ENCODE measurements at regions not wholly inside any gene's neighbourhood (a gene's known extent, or its start where the extent isn't known, plus 50 kb on each side); places are given as distances from the start of the nearest gene placed in this dataset.
A peak's percentile ranks its signal among the peaks of the same experiment; 100 is the strongest.

DNA sequence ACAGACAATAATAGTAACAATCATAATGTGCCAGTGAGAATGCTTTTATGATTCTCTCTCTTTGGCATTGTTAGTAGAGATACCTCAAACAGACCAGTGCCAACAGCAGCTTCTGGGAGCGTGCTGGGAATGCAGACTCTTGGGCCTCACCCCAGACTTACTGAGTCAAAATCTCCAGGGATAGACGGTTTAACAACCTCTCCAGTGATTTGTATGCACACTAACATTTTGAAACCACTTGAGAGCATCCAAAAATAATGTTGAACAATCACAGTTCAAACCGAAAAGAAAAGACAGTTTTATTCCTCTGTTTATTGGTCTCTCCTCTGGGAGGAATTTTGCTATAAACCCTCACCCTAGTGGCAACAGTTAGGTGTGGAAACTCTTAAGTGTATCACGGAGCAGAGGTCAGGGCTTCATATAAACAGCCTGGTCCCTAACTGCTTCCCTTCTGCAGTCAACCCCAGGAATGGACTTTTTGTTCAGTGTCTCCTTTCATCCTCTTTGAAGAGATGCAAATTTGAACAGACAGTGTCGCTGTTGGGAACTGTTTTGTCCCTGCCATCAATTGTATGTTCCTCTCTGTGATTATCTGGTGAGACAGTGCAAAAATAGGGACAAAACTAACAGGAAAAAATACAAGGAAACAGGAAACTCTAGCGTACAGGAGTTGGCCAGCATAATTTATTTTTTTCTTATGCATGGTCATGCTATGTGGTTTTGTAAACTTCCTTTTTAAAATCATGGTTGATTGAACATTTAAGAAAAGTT is 162.4 kb upstream of the BTBD3 start:
- Histone ChIP-seq H3K36me3 (ENCODE audit: control insufficient read depth in 4 of 4, insufficient read depth in 4 of 4, low read length in 3 of 4) (no peaks in the 10 kb centered on the region), H3K27me3 (replicated peaks in 2 of 5; ENCODE audit: control insufficient read depth in 4 of 5, insufficient read depth in 5 of 5, low read length in 4 of 5) (no peaks in the 10 kb centered on the region), H3K4me3 (ENCODE audit: control insufficient read depth in 1 of 7, extremely low read depth in 1 of 7, insufficient read depth in 4 of 7, low read depth in 2 of 7, low read length in 6 of 7) (no peak overlapping the region), H3K27ac (ENCODE audit: insufficient read depth in 1 of 2, low read depth in 1 of 2, low read length in 2 of 2, poor library complexity in 1 of 2, severe bottlenecking in 2 of 2) (no peak overlapping the region), H3K4me1 (ENCODE audit: control extremely low read depth in 1 of 4, control insufficient read depth in 4 of 4, insufficient read depth in 4 of 4, low read length in 3 of 4) (peaks cover 0 to 13% (median 4%) of the 10 kb centered on the region in 4 experiments), H3K9me3 (ENCODE audit: control extremely low read depth in 1 of 5, control insufficient read depth in 4 of 5, insufficient read depth in 2 of 5, low read depth in 1 of 5, low read length in 4 of 5) (peaks cover 0 to 2% (median 0%) of the 10 kb centered on the region in 5 experiments)
- ChIA-PET POLR2A (no interaction called here), CTCF (no interaction called here)
- DNase-seq = peak; percentile 8 to 47 (median 46)
- WGBS (ENCODE audit: insufficient coverage) = 29% methylated on average over 4 of the region's 6 CpGs

DNA sequence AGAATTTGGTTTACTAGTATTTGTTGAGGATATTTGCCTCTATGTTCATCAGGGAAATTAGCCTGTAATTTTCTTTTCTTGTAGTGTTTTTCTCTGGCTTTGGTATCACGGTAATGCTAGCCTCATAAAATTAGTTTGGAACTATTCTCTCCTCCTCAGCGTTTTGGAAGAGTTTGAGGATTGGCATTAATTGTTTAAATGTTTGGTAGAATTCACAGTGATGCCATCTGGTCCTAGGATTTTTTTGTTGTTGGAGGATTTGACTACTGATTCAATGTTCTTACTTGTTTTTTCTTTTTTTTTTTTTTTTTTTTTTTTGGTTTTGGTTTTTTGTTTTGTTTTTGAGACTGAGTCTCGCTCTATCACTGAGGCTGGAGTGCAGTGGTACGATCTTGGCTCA is 156.2 kb upstream of the BTBD3 start:
- H3K36me3 ChIP-seq (ENCODE audit: control insufficient read depth in 4 of 4, insufficient read depth in 4 of 4, low read length in 3 of 4) = no peaks in the 10 kb centered on the region
- DNase-seq = no peak
- no peak overlapping the region for H3K27ac ChIP-seq (ENCODE audit: insufficient read depth in 1 of 2, low read depth in 1 of 2, low read length in 2 of 2, poor library complexity in 1 of 2, severe bottlenecking in 2 of 2)
- H3K4me1 ChIP-seq (ENCODE audit: control extremely low read depth in 1 of 4, control insufficient read depth in 4 of 4, insufficient read depth in 4 of 4, low read length in 3 of 4) = peaks cover 0 to under 1% (median 0%) of the 10 kb centered on the region in 4 experiments
- H3K27me3 ChIP-seq (replicated peaks in 2 of 5; ENCODE audit: control insufficient read depth in 4 of 5, insufficient read depth in 5 of 5, low read length in 4 of 5) = no peaks in the 10 kb centered on the region
- no peak overlapping the region for H3K4me3 ChIP-seq (ENCODE audit: control insufficient read depth in 1 of 7, extremely low read depth in 1 of 7, insufficient read depth in 4 of 7, low read depth in 2 of 7, low read length in 6 of 7)
- 100% methylated on average over 3 of the region's 4 CpGs for WGBS (ENCODE audit: insufficient coverage)
- ChIA-PET CTCF (no interaction called here), POLR2A (no interaction called here)
- peaks cover 0 to 1% (median 0%) of the 10 kb centered on the region in 5 experiments for H3K9me3 ChIP-seq (ENCODE audit: control extremely low read depth in 1 of 5, control insufficient read depth in 4 of 5, insufficient read depth in 2 of 5, low read depth in 1 of 5, low read length in 4 of 5)

DNA sequence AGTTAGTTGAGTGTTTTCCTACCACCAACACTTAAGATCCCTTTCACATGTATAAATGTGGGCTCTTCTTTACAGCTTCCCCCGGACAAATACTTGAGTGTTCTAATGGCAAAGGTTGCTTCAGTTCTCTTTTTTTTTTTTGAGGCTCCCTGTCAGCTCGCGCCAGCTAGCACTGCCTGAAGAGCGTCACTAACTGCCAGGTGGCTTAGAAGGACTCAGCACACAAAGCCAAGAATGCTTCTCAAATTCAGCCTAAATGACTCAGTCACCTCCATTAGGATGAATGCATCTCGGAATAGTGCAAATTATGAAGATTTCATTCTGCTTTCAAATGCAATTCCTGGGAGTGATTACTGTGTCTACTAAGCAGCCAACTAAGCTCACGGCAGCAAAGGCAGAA is 150.7 kb upstream of the BTBD3 start:
- DNase-seq = peak in 2 of 3 donors; percentile 34 to 47
- WGBS (ENCODE audit: insufficient coverage) = 61% methylated on average over 4 of the region's 6 CpGs

GRCh38 chr20:11769825-11770224 is 147.9 kb upstream of the BTBD3 start:
- Histone ChIP-seq H3K4me1 (ENCODE audit: control extremely low read depth in 1 of 4, control insufficient read depth in 4 of 4, insufficient read depth in 4 of 4, low read length in 3 of 4) (peaks cover 0 to 11% (median 2%) of the 10 kb centered on the region in 4 experiments), H3K27ac (ENCODE audit: insufficient read depth in 1 of 2, low read depth in 1 of 2, low read length in 2 of 2, poor library complexity in 1 of 2, severe bottlenecking in 2 of 2) (no peak overlapping the region), H3K36me3 (ENCODE audit: control insufficient read depth in 4 of 4, insufficient read depth in 4 of 4, low read length in 3 of 4) (no peaks in the 10 kb centered on the region), H3K4me3 (ENCODE audit: control insufficient read depth in 1 of 7, extremely low read depth in 1 of 7, insufficient read depth in 4 of 7, low read depth in 2 of 7, low read length in 6 of 7) (no peak overlapping the region), H3K9me3 (ENCODE audit: control extremely low read depth in 1 of 5, control insufficient read depth in 4 of 5, insufficient read depth in 2 of 5, low read depth in 1 of 5, low read length in 4 of 5) (peaks cover 0 to 8% (median 0%) of the 10 kb centered on the region in 5 experiments), H3K27me3 (replicated peaks in 2 of 5; ENCODE audit: control insufficient read depth in 4 of 5, insufficient read depth in 5 of 5, low read length in 4 of 5) (peaks cover 0 to 3% (median 0%) of the 10 kb centered on the region in 5 experiments)
- whole genome bisulfite sequencing (ENCODE audit: insufficient coverage) = 93% methylated on average over 1 of the region's 3 CpGs
- CTCF ChIA-PET = no interaction called here
- no peak for DNase-seq
- POLR2A ChIA-PET = no interaction called here

More for the DNA sequence above, 150.7 kb upstream of the BTBD3 start:
- Histone ChIP-seq H3K9me3 (ENCODE audit: control extremely low read depth in 1 of 5, control insufficient read depth in 4 of 5, insufficient read depth in 2 of 5, low read depth in 1 of 5, low read length in 4 of 5) (no peaks in the 10 kb centered on the region), H3K27me3 (replicated peaks in 2 of 5; ENCODE audit: control insufficient read depth in 4 of 5, insufficient read depth in 5 of 5, low read length in 4 of 5) (peaks cover 0 to 3% (median 0%) of the 10 kb centered on the region in 5 experiments), H3K36me3 (ENCODE audit: control insufficient read depth in 4 of 4, insufficient read depth in 4 of 4, low read length in 3 of 4) (no peaks in the 10 kb centered on the region), H3K4me3 (ENCODE audit: control insufficient read depth in 1 of 7, extremely low read depth in 1 of 7, insufficient read depth in 4 of 7, low read depth in 2 of 7, low read length in 6 of 7) (no peak overlapping the region), H3K27ac (ENCODE audit: insufficient read depth in 1 of 2, low read depth in 1 of 2, low read length in 2 of 2, poor library complexity in 1 of 2, severe bottlenecking in 2 of 2) (no peak overlapping the region), H3K4me1 (ENCODE audit: control extremely low read depth in 1 of 4, control insufficient read depth in 4 of 4, insufficient read depth in 4 of 4, low read length in 3 of 4) (peaks cover 0 to 11% (median 2%) of the 10 kb centered on the region in 4 experiments)
- ChIA-PET CTCF (interaction anchor here (0.6 kb wide), 1 partner anchor 1651 kb away, joined by 3 read pairs; no protein-coding TSS in a partner anchor), POLR2A (interaction anchor here (0.7 kb wide), 1 partner anchor 1280 kb away, joined by 4 read pairs; no protein-coding TSS in a partner anchor)

DNA sequence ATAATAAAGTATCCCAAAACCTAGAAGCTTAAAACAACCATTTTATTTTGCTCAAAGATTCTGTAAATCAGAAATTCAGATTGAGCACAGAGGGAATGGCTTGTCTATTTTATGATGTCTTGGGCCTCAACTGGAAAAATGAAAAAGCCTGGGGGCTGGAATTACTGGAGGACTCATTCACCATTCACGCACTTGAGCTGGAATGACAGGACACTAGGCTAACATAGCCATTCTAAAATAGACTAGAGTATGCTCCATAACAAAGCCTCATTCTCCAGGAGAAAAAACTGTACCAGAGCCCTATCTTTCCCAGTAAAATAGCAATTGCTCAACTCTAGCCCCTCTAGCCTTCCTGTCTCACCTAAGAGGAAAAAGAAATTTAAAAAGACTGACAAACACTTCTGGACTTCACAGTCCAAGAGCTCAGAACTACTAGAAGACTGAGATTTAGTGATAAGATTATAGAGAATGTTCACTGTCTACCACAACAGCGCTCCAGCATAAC is 145.4 kb upstream of the BTBD3 start:
- Histone ChIP-seq H3K4me3 (ENCODE audit: control insufficient read depth in 1 of 7, extremely low read depth in 1 of 7, insufficient read depth in 4 of 7, low read depth in 2 of 7, low read length in 6 of 7) (no peak overlapping the region), H3K9me3 (ENCODE audit: control extremely low read depth in 1 of 5, control insufficient read depth in 4 of 5, insufficient read depth in 2 of 5, low read depth in 1 of 5, low read length in 4 of 5) (peaks cover 0 to 8% (median 0%) of the 10 kb centered on the region in 5 experiments), H3K27me3 (replicated peaks in 2 of 5; ENCODE audit: control insufficient read depth in 4 of 5, insufficient read depth in 5 of 5, low read length in 4 of 5) (peaks cover 0 to 3% (median 0%) of the 10 kb centered on the region in 5 experiments), H3K36me3 (ENCODE audit: control insufficient read depth in 4 of 4, insufficient read depth in 4 of 4, low read length in 3 of 4) (no peaks in the 10 kb centered on the region), H3K27ac (ENCODE audit: insufficient read depth in 1 of 2, low read depth in 1 of 2, low read length in 2 of 2, poor library complexity in 1 of 2, severe bottlenecking in 2 of 2) (no peak overlapping the region), H3K4me1 (ENCODE audit: control extremely low read depth in 1 of 4, control insufficient read depth in 4 of 4, insufficient read depth in 4 of 4, low read length in 3 of 4) (peaks cover 0 to 3% (median 0%) of the 10 kb centered on the region in 4 experiments)
- ChIA-PET POLR2A (no interaction called here), CTCF (interaction anchor here (1.4 kb wide), 1 partner anchor 15 kb away, joined by 3 read pairs; no protein-coding TSS in a partner anchor)
- no peak for DNase-seq
- WGBS (ENCODE audit: insufficient coverage) = no CpG with 5 or more reads among the region's 2 CpGs

DNA sequence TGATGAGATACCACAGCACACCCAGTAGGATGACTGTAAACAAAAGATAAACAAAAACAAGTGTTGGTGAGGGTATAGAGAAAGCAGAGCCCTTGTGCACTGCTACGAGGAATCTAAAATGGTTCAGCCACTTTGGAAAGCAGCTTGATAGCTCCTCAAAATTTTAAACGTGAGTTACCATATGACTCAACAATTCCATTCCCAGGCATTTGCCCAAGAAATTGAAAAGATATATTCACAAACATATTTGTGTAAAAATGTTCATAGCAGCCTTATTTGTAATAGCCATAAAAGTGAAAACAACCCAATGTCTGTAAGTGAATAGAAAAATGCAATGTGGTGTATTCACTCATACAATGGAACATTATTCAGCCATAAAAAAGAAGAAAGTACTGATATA is 141.0 kb upstream of the BTBD3 start:
- CTCF ChIA-PET = no interaction called here
- peaks cover 0 to 8% (median 0%) of the 10 kb centered on the region in 5 experiments for H3K9me3 ChIP-seq (ENCODE audit: control extremely low read depth in 1 of 5, control insufficient read depth in 4 of 5, insufficient read depth in 2 of 5, low read depth in 1 of 5, low read length in 4 of 5)

More for the DNA sequence above, 141.0 kb upstream of the BTBD3 start:
- no peak overlapping the region for H3K4me3 ChIP-seq (ENCODE audit: control insufficient read depth in 1 of 7, extremely low read depth in 1 of 7, insufficient read depth in 4 of 7, low read depth in 2 of 7, low read length in 6 of 7)
- peaks cover 0 to 5% (median 2%) of the 10 kb centered on the region in 4 experiments for H3K4me1 ChIP-seq (ENCODE audit: control extremely low read depth in 1 of 4, control insufficient read depth in 4 of 4, insufficient read depth in 4 of 4, low read length in 3 of 4)
- H3K27ac ChIP-seq (ENCODE audit: insufficient read depth in 1 of 2, low read depth in 1 of 2, low read length in 2 of 2, poor library complexity in 1 of 2, severe bottlenecking in 2 of 2) = no peak overlapping the region
- POLR2A ChIA-PET = no interaction called here
- DNase-seq = no peak
- WGBS (ENCODE audit: insufficient coverage) = no CpG with 5 or more reads among the region's 2 CpGs
- H3K36me3 ChIP-seq (ENCODE audit: control insufficient read depth in 4 of 4, insufficient read depth in 4 of 4, low read length in 3 of 4) = no peaks in the 10 kb centered on the region
- H3K27me3 ChIP-seq (replicated peaks in 2 of 5; ENCODE audit: control insufficient read depth in 4 of 5, insufficient read depth in 5 of 5, low read length in 4 of 5) = no peaks in the 10 kb centered on the region
